Left colon (tissue), 2 donors: ENCODE measurements at regions not wholly inside any gene's neighbourhood (a gene's known extent, or its start where the extent isn't known, plus 50 kb on each side); places are given as distances from the start of the nearest gene placed in this dataset.

Experiments
- ATAC-seq: fragments of 200-7000 bp; cut with Tn5 transposase; one replicate; pipeline ENCODE4 v1.9.1; 2020; ENCODE audit warnings: mild to moderate bottlenecking, moderate library complexity
- DNase-seq, 2 donors: peaks; one replicate each; pipeline ENCODE4 v3.0.0-alpha.2; 2020
- intact Hi-C, 2 donors: fragments of 100-400 bp; cut with DNase I in 1 of 2; cut with micrococcal nuclease in 1 of 2; formaldehyde crosslinking; loops; one replicate each; pipeline versions ENCODE4 v1.11.2 to v1.14.0; 2022; cut with DNase I, micrococcal nuclease
- donor health status: DM: no; HTN: no; CAD: no.
- donor health status: DM: yes; HTN: yes; CAD: no.

DNA sequence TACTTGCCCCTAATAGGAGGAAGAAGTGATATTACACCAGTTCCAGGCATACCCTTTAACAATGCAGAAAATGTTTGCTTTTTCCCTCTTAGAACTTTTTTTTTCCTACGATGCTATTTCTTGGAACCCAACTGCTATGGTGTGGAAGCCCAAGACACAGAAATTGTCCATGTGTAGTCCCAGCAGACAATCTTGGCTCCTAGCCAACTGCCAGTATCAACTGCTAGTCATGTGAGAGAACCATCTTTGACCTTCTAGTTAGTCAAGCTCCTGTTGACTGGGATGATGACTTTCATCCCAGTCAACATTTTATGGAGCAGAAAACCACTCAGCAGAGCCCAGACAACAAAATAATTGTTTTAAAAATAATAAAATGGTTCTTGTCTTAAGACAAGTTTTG lies 532.4 kb downstream of the TLR4 start:
- intact Hi-C loops, result no loop called here
- DNase-seq (no peak), ATAC-seq (no peak)

DNA sequence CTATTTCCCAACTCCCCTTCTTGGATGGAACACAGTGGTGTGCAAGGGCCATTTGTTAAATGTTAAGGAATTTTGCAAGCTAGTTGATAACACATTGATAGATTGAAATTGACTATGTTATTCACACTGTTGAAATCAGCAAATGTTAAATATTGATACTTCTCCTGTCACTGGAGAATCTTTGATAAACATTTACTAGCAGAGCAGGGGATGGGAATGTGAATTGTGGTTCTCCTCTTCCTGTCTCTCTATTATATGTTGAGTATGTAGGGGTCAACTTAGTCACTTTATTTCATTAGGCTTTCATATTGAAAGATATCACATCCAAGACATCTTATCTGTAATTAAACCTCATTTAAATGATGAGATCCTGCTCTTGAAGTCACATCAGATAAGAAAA lies 533.9 kb downstream of the TLR4 start:
- DNase-seq (no peak), ATAC-seq (no peak)
- intact Hi-C loops, result no loop called here

DNA sequence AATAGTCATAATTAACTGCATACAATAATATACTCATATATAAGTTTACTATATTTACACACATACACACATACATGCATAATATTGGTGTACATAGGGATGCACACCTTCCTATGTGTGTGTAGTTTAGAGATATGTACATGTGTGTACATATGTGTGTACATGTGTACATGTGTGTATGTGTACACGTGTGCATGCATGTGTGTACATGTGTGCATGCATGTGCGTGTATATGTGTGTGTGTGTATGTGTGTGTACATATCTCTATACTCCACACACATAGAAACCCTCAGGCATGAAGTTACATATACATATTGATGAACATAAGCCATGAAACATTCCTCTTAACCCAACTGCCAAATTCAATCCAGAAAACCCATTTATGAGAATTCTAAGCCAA lies 547.8 kb downstream of the TLR4 start:
- intact Hi-C loops, result no loop called here
- no peak for ATAC-seq
- no peak for DNase-seq

DNA sequence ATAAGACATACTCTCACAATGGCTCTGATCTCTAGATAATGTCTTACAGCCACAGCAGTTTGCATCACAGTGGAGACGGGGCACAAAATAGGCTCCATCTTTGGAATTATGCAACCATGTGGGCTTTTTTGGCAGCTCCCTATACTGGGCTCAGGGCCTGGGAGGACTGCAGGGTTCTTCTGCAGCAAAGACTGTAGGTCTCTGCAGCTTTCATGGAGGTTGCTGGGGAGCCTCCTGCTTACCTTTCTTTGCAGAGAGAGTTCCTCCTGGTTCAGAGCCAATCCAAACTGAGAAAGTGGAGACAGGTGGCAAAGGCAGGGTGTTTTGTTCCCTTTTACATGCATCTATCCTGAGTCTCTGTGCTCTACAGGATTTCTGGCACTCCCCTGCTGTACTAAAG lies 558.0 kb downstream of the TLR4 start:
- DNase-seq (no peak), ATAC-seq (no peak)
- intact Hi-C loops, result no loop called here

DNA sequence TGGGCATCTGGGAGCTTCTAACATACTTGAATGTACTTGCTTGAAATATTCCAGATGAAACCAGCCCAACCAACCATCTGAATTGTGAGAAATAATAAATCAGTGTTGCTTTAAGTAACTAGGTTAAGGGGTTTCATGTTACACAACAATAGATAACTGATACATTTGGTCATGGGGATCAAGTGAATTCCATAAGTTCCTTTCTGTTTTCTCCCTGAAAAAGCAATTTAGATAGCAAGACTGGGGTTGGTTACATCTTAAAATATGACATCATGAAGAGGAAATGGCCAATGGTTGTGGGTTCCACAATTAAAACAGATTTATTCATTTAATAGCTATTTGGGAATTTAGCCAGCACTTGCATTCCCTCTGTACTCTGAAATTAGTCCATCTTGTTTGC lies 559.7 kb downstream of the TLR4 start:
- intact Hi-C loops, result no loop called here
- DNase-seq (no peak), ATAC-seq (no peak)

DNA sequence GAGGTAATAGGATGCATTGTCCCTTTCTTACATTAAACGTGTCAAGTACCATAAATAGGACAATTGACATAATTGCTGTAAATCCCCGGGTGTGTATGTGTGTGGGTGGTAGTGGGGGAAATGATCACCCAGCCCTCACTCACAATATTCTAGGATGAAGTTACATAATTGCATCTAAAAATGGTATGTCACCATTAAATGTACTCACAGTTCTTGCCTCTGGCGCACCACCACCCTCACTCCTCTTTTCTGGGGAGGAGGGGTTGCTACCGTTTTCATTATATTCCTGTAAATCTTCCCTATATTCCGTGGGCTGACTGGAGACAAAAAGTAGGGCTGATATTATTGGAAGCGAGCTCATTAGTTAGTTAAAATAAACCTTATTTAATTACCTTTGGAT lies 563.8 kb downstream of the TLR4 start:
- DNase-seq, result no peak
- ATAC-seq, result no peak

DNA sequence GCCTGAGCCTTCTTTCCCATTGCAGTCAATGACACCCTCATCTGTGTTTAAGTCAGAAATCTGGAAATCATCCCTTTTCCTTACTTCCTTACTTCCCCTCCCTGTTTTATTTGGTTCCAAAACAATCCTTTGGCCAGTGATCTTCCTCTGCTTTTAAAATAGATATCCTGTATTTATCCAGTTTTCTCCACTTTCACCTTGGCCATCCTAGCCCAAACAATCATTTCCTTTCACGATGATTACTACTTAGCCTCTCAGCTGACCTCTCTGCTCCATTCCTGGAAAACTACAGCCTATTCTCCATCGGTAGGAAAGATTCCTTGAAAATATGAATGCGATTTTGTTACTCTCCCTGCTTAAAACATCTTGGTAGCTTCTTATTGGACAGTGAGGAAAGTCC lies 565.4 kb downstream of the TLR4 start:
- intact Hi-C loops, result no loop called here
- no peak for ATAC-seq
- no peak for DNase-seq

More for the DNA sequence above, 563.8 kb downstream of the TLR4 start:
- intact Hi-C loops, result no loop called here

DNA sequence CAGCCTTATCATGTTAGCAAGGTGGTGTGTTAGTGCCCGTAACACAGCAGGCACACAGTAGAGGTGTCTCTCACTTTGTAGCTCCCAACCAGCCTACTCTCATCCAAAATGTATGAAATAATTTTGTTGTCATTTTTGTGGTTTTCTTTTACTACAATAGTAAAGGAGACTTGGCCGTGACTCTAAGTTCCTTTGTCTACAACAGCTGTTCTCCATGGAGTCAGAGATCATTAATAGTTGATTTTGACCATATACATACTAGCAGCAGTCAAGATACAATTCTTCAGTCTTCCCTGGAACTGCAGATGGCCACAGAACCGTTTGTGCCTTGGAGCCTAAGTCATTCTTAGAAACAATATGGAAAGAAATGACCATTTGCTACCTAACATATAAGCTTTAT lies 567.1 kb downstream of the TLR4 start:
- intact Hi-C loops, result no loop called here
- ATAC-seq, result no peak
- DNase-seq, result no peak

DNA sequence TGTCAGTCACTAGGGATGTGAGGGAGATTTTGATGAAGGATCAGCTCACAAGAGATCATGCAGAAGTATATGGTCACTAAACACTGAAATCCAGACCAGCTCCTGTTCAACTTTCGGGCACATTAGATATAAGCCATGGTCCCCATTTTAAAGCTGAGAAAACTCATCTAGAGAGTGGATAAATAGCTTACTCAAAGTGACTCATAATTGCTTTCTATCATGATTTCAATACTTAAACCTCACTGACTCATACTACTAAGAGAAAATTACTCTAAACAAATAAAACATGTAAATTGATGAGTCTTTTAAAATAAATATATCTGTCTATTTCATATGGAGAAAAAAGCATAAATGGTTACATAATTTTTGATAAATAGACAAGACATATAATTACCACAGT lies 567.7 kb downstream of the TLR4 start:
- ATAC-seq (no peak), DNase-seq (no peak)
- intact Hi-C loops, result no loop called here

DNA sequence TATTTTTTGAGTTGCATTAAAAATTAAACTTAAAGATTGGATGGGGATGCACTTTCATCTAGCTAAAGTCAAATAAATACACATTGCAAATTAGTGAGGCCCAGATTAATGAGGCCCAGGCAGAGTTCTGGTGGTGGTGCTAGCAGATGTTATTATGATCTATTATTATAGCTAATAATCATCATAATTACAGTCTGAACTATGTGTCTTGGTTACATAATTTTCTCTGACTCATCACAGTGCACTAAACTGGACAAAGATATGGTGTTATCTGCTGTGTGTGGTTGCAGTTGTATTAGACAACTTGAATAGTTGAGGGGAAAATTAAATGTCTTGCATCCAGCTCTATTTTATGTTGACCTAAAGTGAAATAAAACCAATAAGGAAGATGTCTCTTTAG lies 568.8 kb downstream of the TLR4 start:
- ATAC-seq (no peak), DNase-seq (no peak)
- intact Hi-C loops, result no loop called here

DNA sequence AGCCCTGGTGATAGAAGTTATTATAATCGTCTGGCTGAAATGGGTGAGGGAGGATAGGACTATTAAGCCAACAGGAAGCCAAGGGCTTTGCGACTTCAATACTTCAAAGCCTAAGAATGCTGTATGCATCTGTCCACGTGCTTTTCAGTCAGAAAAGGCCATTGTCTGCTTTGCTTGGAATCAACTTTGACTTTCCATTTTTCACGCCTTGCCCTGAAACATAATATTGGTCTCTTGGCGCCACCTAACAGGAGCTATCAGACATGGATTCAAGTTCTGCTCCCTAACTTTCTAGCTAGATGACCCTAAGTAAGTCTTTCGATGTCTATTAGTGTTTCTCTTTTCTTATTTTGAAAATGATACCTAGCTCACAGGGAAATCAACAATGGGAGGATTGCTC lies 572.6 kb downstream of the TLR4 start:
- ATAC-seq, result no peak
- DNase-seq, result no peak
- intact Hi-C loops, result no loop called here

DNA sequence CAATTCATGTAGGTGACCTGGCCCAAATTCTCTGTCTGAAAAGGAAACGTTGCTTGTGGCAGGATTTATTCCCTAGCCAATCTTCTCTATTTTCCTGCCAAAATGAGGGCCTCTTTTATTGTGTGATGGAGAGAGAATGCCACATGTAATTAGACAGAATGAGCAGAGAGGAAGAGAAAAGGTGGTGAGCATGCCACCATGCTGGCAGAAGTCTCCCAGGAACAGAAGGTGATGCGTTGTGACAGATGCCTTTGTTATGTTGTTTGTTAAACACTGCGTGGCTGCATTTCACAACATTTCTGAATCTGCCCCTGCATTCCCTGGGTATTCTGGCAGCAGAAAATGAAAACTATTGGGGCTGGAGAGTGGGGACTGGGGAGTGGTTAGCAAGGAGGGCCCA lies 577.6 kb downstream of the TLR4 start:
- no peak for ATAC-seq

DNA sequence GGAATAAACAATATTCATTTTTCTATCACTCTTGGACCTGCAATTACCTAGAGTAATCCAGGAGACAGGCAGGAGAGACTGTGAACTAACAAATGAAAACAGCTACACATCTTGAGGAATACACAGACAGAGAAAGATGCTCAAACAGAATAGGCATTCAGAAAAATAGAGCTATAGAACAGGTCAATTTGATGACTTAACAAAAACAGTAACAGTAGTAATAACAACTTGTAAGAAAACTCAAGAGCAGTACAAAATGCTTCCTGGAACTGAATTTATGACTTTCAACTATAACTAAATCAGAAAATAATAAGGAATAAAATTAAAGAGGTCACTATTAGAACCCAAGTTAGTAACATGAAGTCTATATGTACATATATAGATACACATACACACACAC lies 579.3 kb downstream of the TLR4 start:
- intact Hi-C loops, result no loop called here

More for the DNA sequence above, 577.6 kb downstream of the TLR4 start:
- intact Hi-C loops, result no loop called here
- DNase-seq, result no peak

DNA sequence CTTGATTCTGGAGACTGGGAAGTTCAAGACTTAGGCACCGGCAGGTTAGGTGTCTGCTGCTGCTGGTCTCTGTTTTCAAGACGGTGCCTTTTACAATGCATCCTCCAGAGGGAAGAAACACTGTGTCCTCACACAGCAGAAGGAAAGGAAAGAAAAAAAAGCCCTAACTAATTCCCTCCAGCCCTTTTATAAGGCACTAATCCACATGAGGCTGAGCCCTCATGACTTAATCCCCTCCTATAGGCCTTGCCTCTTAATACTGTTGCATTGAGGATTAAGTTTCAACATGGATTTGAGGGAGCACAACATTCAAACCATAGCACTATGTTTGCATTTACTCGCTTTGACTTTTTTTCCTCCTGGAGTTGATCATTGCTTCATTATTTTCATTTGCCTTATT lies 585.9 kb downstream of the TLR4 start:
- intact Hi-C loops, result no loop called here
- ATAC-seq (no peak), DNase-seq (no peak)

More for the DNA sequence above, 579.3 kb downstream of the TLR4 start:
- ATAC-seq (no peak), DNase-seq (no peak)

DNA sequence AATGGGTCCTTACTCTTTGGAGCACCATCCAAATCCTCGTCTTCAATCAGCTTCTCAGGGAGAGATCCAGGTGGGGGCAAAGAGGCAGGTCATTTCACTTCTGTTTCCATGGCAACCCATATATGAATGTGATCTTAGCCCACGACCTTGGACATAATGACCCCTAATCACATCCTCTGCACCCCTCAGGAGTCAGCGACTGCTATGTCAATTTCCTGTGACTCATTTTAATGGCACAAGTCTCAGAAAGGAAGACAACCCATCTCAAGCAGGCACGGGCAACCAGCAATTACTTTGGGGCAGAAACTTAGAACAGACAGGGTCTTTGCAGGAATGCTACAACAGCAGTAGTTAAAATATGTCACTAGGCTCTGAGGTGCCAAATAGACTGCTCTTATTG lies 591.2 kb downstream of the TLR4 start:
- DNase-seq (no peak), ATAC-seq (no peak)
- intact Hi-C loops, result no loop called here

DNA sequence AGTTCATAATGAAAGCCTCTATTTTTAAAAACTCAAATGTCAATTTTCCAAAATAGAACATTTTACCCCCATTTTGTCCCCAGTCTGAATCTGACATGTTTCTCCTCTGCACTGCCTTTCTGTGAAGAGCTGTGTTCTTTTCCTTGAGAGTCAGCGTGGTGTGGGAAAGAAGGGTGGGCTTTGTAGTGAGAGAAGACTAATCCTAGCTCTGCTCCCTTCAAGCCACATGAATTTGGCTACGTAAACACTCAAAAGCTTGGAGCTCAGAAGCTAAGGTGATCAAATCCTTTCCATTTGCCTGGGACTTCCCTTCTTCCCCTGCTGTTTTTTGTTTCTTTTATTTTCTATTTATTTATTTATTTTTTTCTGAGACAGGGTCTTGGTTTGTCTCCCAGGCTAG lies 598.5 kb downstream of the TLR4 start:
- no peak for ATAC-seq
- no peak for DNase-seq
- intact Hi-C loops, result no loop called here

DNA sequence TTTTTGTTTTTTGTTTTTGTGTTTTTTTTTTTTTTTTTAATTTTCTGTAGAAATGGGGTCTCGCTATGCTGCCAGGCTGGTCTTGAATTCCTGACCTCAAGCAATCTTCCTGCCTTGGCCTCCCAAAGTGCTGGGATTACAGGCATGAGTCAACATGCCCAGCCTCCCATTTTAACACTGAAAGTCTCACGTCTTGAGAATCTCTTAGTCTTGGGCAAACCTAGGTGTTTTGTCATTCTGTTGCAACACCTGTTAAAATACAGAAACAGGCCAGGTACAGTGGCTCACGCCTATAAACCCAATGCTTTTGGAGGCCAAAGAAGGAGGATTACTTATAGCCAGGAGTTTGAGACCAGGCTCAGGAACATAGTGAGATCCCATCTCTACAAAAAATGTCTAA lies 599.0 kb downstream of the TLR4 start:
- intact Hi-C loops, result no loop called here
- no peak for ATAC-seq
- DNase-seq, result no peak

DNA sequence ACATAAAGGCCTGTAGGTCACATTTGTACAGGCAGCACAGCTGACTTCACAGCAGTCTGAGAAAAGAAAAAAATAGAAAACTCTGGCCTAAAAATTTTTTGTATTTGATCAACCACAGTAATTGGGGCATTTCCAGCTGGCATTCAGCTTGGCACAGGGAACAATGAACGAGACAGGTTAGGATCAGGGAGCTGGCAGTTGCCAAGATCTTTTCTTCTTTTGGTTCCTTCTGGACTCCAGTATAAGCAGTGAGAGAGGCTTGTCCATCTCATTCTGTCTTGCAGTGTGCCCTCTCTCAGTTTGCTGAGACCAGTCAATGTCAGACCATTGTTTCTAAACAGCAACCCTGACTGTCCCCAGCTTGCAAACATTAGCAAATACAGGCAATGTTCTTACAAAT lies 601.1 kb downstream of the TLR4 start:
- no peak for ATAC-seq
- intact Hi-C loops, result no loop called here
- DNase-seq, result no peak

DNA sequence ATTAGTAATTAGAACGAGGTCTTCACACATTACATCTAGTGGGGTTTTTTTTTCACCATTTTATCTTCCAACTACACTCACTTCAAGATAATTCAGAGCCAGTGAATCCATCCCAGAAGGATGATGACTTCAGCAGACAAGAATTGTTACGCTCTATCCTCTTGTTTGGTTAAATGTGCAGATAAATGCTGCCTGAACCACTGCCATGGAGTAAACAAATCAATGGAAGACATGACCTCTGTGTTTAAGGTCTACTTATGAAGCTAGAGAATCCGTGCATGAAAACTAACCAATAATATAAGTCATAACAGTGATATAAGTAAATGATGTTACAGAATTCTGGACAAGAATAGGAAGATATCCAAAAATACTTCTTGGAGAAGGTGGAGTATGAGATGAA lies 602.6 kb downstream of the TLR4 start:
- no peak for ATAC-seq
- DNase-seq, result no peak
- intact Hi-C loops, result no loop called here

DNA sequence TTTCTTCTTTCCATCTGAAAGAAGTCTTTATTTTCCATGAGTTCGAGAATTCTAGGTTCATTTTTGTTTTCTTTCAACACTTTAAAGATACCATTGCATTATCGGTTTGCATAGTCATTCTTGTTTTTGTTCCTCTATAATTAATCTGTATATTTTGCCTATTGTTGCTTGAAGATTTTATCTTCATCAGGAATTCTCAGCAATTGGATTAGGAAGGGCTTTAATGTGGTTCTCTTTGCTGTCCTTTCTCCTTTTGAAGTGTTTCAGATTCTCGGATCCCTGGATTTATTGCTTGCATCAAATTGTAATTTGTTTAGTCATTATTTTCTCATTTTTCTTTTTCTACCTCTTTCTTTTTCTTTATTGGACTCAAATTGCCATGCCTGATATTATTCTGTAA lies 609.8 kb downstream of the TLR4 start:
- intact Hi-C loops, result no loop called here
- no peak for DNase-seq
- ATAC-seq, result no peak

DNA sequence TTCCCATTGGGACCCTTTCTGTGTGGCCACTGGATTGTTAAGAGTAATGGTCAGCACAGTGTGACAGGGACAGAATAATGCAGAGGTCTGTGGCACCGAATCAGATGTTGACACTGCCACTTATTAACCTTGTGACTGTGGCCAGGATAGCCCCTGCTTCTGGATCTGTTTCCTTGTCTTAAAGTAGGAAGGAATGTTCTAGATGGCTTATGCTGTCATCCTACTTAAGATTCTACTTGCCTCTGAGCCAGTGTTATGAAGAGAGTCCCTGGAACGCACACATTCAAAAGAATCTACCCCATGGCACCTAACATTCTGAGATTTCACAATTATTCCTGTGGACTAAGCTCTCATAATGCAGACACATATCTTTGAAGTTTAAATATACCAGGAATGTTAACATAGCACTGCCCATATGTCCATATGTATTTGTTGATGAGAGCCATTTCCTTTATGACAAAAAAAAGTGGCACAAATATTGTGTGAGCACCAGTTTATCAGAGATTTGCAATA lies 612.7 kb downstream of the TLR4 start:
- DNase-seq (no peak), ATAC-seq (no peak)
- intact Hi-C loops, result no loop called here
